ENCODE measurements at regions not wholly inside any gene's neighbourhood (a gene's known extent, or its start where the extent isn't known, plus 50 kb on each side); places are given as distances from the start of the nearest gene placed in this dataset.
A peak's percentile ranks its signal among the peaks of the same experiment; 100 is the strongest.

- Histone ChIP-seq H3K27me3 (no peaks in the 10 kb centered on the region), H3K4me3 (peak overlapping the region in 1 of 2 donors; percentile 32), H3K9me3 (no peaks in the 10 kb centered on the region), H3K4me1 (peaks cover 4 to 10% (median 6%) of the 10 kb centered on the region in 3 donors), H3K36me3 (no peaks in the 10 kb centered on the region), H3K27ac (no peak overlapping the region)
- ATAC-seq, result peak; percentile 80
- 4 to 6% methylated on average over 16 of the region's 16 CpGs for WGBS, 2 donors (ENCODE audit: low coverage in 1 of 2)
- no peak for TF ChIP-seq POLR2A (IDR thresholded peaks at IDR 0.05)
- TF ChIP-seq POLR2AphosphoS5 (IDR thresholded peaks at IDR 0.05), result no peak
- TF ChIP-seq CTCF (IDR thresholded peaks at IDR 0.05), result peak; percentile 54 to 91 (median 67)
- TF ChIP-seq EP300 (IDR thresholded peaks at IDR 0.05), result no peak
Observed at GRCh38 chr4:189202182-189202868, 738.3 kb upstream of the FRG1 start.

- Histone ChIP-seq H3K36me3 (no peaks in the 10 kb centered on the region), H3K27ac (no peak overlapping the region), H3K27me3 (peaks cover 5% of the 10 kb centered on the region), H3K9me3 (no peaks in the 10 kb centered on the region), H3K4me1 (peaks cover 4 to 10% (median 6%) of the 10 kb centered on the region in 3 donors), H3K4me3 (peak overlapping the region in 1 of 2 donors; percentile 32)
- ATAC-seq, result no peak
- 28 to 33% methylated on average over 8 of the region's 8 CpGs for WGBS, 2 donors (ENCODE audit: low coverage in 1 of 2)
- TF ChIP-seq EP300 (IDR thresholded peaks at IDR 0.05) (no peak), CTCF (IDR thresholded peaks at IDR 0.05) (no peak), POLR2A (IDR thresholded peaks at IDR 0.05) (no peak)
Observed at GRCh38 chr4:189202869-189203271, 737.8 kb upstream of the FRG1 start.

- H3K9me3 ChIP-seq, result no peaks in the 10 kb centered on the region
- H3K27ac ChIP-seq, result no peak overlapping the region
- peaks cover 6% of the 10 kb centered on the region for H3K27me3 ChIP-seq
- no peaks in the 10 kb centered on the region for H3K36me3 ChIP-seq
- no peak overlapping the region for H3K4me3 ChIP-seq
- no peak for ATAC-seq
- TF ChIP-seq EP300 (IDR thresholded peaks at IDR 0.05) (no peak), CTCF (IDR thresholded peaks at IDR 0.05) (no peak), POLR2A (IDR thresholded peaks at IDR 0.05) (no peak), POLR2AphosphoS5 (IDR thresholded peaks at IDR 0.05) (no peak)
- H3K4me1 ChIP-seq, result peaks cover 4 to 10% (median 6%) of the 10 kb centered on the region in 3 donors
- 52 to 56% methylated on average over 3 to 8 of the region's 8 CpGs for WGBS, 2 donors (ENCODE audit: low coverage in 1 of 2)
Observed at GRCh38 chr4:189204616-189205015, 736.1 kb upstream of the FRG1 start.

- Histone ChIP-seq H3K27ac (no peak overlapping the region), H3K9me3 (no peaks in the 10 kb centered on the region), H3K4me3 (no peak overlapping the region), H3K36me3 (no peaks in the 10 kb centered on the region), H3K4me1 (peaks cover 4 to 10% (median 6%) of the 10 kb centered on the region in 3 donors), H3K27me3 (peaks cover 10% of the 10 kb centered on the region)
- ATAC-seq, result no peak
- TF ChIP-seq EP300 (IDR thresholded peaks at IDR 0.05) (no peak), POLR2A (IDR thresholded peaks at IDR 0.05) (no peak), CTCF (IDR thresholded peaks at IDR 0.05) (no peak)
- 47 to 84% methylated on average over 2 to 6 of the region's 10 CpGs for WGBS, 2 donors (ENCODE audit: low coverage in 1 of 2)
Observed at GRCh38 chr4:189206953-189207352, 733.7 kb upstream of the FRG1 start.

- 85 to 88% methylated on average over 3 to 5 of the region's 5 CpGs for WGBS, 2 donors (ENCODE audit: low coverage in 1 of 2)
Observed at GRCh38 chr4:189207872-189208271, 732.8 kb upstream of the FRG1 start.

More at GRCh38 chr4:189207872-189208271, 732.8 kb upstream of the FRG1 start:
- no peak for TF ChIP-seq EP300 (IDR thresholded peaks at IDR 0.05)
- no peak for TF ChIP-seq POLR2A (IDR thresholded peaks at IDR 0.05)
- TF ChIP-seq POLR2AphosphoS5 (IDR thresholded peaks at IDR 0.05), result no peak
- no peak for TF ChIP-seq CTCF (IDR thresholded peaks at IDR 0.05)
- Histone ChIP-seq H3K4me1 (peaks cover 4% of the 10 kb centered on the region in 3 donors), H3K4me3 (no peak overlapping the region), H3K36me3 (no peaks in the 10 kb centered on the region), H3K27me3 (peaks cover 10% of the 10 kb centered on the region), H3K27ac (no peak overlapping the region), H3K9me3 (no peaks in the 10 kb centered on the region)
- ATAC-seq, result no peak

All from gastroesophageal sphincter (tissue), 4 donors.